GM18499 (cell line): ENCODE measurements at regions not wholly inside any gene's neighbourhood (a gene's known extent, or its start where the extent isn't known, plus 50 kb on each side); places are given as distances from the start of the nearest gene placed in this dataset.

Experiments used
- ATAC-seq: cut with Tn5 transposase; IDR thresholded peaks from one replicate; pipeline ENCODE4 v1.9.1; 2021; ENCODE audit warnings: moderate number of reproducible peaks; ENCODE audit not compliant: insufficient read depth, unreplicated experiment

DNA sequence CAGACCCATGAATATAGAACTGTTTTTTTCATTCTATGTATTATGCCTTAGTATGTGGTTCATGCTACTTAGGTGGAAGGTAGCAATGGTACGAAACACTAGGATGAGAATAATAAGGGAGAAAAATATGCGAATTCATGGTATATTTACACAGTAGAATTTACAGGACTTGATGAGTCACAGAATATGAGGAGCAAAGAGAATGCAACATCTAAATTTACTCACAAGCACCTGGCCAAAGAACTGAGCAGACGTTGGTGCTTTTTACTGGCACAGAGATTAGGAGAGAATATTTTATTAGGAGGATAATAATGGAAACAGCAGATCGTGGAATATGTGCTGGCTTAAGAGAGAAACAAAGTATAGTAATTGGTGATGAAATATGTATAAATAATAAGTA lies 785.4 kb upstream of the ROBO1 start:
- no peak for ATAC-seq

DNA sequence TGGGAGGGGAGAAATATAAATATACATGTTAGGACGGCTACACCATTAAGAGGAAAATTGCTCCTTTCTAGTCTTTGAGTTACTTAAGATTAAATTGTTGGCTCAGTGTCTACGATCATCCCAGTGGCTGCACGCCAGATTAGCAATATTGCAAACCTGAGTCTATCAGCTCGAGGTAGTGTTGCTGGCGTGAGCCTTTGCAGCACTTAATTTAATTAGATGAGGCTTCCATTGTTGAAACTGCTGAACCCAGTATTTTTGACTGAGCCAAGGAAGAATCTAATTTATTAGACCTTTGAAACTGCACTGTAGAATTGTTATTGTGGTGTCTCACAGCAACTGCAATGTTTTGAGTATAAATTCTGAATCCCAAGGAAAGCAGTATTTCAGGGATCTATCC lies 782.4 kb upstream of the ROBO1 start:
- ATAC-seq: no peak

DNA sequence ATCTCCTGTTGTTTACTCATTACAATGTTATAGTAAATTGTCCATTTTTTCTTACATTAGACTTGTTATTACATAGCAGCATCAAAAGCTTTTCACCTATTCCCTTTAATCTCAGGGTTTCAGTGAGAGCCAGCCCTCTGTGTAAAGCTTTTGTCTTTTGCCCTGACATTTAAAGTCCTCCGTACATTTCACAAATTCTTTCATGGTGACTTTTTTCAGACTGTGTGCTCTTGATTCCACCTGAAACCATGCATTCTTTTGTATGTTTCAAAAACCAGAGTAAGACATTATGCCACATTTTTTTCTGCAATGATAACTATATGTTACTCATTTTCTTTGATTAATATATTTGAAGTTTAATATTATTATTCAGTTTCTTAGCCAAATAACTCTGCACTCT lies 781.4 kb upstream of the ROBO1 start:
- no peak for ATAC-seq

DNA sequence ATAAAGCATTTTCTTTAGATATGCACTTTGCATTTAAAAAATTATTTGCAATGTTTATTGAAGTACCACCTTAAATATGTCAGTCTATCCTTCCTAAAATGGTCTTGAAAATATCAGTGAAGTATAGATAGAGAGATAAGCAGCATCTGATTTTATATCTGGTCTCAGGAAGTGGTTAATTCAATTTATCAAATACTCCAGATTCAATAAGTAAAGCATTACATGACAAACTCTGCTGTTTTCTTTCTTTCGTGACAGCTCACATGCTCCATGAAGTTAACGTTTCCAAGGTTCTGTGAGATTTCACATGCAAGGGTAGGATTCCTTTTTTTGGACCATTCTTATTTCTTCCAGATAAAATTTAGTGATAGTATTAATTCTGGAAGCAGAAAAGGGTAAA lies 775.4 kb upstream of the ROBO1 start:
- ATAC-seq: no peak

DNA sequence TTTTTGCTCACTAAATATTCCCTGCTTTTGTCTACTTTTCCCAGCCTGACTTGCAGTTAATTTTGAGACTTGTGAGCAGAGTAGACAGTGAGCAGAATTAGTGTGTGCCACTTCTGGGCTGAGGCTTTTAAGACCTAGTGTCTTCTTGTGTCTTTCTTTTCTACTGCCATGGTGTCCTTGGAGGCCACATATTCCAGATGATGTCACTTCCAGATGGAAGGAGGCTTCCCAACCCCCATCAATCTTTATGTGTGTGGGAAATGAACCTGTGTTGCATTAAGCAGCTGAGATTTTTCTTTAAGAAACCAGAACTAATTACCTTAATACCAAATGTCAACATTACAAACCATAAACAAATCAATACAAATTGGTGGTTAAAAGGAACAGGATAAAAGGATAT lies 774.7 kb upstream of the ROBO1 start:
- no peak for ATAC-seq

DNA sequence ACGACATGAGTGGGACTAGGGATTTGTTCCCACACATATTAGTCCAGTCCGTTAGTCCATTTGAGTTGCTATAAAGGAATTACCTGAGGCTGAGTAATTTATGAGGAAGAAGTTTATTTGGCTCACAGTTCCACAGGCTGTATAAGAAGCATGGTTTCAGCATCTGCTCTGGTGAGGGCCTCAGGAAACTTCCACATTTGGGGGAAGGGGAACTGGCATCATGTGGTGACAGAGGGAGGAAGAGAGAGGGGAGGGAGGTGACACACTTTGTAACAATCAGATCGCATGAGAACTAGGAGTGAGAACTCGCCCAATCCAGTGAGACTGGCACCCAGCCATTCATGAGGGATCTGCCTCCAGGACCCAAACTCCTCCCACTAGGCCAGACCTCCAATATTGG lies 769.9 kb upstream of the ROBO1 start:
- ATAC-seq: no peak

DNA sequence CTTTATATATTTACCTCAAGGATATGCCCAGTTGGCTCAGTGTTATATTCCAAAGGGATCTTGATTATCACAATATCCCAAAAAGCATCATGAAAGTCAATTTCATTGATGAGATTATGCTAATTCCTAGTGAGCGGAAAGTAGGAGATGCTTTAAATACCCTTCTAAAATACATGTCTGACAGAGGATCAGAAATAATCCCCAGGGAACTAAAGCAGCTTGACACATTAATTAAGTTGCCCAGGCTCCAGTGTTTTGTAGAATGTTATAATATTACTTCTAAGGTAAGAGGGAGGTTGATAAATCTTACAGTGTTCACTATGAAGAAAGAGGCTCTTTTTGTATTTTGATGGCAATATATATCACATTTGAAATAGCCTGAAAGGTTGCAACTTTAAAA lies 767.5 kb upstream of the ROBO1 start:
- ATAC-seq: no peak

DNA sequence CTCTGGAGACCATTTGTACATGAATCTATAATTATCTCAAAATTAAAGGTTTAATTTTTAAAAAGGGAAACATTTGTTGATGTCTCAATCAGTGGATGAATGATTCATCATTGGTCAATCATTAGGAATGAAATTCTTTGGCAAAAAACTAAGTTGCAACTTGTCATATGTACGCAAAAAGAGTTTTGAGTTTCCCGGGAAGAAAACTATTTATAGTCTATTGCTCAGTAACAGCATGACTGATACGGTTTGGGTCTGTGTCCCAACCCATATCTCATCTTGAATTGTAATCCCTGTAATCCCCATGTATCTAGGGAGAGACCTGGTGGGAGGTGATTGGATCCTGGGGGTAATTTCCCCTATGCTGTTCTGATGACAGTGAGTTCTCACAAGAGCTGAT lies 765.8 kb upstream of the ROBO1 start:
- ATAC-seq: no peak

DNA sequence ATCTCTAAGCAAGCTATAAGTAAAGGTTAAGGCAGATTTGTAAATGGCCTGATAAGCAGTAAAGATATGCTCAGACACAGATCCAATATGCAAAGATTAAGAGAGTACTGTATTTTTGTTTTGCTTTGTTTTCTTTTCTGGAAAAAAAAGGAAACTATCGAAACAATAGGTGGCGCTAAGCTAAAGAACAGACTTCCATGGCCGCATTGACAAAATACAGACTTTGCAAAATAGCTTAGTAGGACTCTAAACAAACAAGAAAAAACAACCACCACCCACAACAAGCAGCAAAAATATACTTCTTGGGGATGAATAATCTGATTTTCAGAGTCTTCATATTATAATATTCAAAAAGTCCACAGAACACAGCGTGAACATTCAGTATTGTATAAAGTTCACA lies 758.4 kb upstream of the ROBO1 start:
- ATAC-seq: no peak

DNA sequence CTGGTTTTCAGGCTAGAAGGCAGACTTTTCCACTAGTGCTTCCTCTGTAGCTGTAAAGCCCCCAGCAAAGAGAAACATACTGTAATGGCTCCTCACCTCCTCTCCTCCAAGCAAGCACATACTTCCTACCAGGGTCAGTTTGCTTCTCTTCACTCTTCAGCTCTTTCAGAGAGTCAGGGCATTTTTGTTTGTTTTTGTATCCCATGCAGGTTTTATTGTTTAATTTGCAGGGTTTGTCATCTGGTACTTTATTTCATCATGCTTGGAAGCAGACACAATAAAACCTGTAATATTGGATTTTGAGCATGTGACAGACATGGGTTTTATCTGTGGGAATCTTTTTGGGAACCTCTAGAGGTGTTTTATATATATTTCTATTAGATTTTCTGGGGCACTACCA lies 753.3 kb upstream of the ROBO1 start:
- ATAC-seq: no peak

DNA sequence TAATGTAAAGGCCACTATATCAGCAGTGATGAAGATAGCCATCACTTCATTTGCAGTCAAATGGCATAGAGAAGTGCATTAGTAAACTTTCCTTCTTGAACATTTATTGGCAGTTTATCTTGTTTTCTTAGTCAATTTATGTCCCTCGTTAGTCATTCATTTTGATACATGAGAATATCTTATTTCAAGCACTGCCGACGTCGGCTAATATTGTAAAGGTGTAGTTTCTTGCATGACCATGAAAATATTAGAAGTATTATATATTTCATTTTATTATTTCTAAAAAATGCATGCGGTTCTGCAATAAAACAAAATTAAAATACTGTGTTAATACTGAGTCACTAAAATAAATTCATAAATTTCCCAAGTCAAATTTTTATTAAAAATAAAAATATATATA lies 751.6 kb upstream of the ROBO1 start:
- ATAC-seq: no peak

DNA sequence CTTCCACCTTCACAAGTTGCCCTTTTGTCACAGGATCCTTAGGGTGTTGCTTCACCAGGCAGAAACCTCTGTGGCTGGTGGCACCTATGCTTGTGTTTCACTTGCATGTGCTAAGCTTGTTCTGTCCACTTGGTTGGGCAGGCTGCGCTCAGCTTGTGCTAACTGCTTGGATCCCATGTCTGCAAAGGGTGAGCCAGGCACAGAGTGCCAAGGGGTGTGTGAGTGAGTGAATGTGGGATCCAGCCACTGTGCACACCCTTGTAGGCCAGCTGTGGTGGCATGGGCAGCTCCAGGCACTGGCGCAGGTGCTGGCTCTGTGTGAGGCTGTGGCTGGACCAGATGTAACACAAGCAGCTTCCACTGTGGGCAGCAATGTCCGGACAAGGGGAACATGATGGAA lies 728.7 kb upstream of the ROBO1 start:
- ATAC-seq: no peak

DNA sequence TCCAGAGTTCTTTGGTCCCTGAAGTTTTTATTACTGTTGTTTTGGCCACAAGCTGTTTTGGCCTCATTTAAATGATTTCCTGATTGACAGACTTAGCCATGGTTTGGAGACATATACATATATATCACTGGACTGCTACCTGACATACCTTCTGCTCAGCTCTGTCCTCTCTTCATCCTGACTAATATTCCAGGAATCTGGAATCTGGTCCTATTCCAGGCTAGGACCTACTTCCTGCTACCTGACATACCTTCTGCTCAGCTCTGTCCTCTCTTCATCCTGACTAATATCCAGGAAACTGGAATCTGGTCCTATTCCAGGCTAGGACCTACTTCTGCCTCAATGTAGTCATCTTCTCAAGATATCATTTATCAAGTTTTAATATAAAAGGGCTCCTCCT lies 724.4 kb upstream of the ROBO1 start:
- ATAC-seq: no peak

DNA sequence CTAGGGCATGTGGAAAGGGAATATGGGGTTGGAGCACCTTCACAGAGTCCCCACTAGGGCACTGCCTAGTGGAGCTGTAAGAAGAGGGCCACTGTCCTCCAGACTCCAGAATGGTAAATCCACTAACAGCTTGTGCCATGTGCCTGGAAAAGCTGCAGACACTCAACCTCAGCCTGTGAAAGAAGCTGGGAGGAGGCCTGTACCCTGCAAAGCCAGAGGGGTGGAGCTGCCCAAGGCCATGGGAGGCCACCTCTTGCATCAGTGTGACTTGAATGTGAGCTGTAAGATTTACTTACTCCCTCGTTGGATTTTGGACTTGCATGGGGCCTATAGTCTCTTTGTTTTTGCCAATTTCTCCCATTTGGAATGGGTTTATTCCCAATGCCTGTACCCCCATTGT lies 705.2 kb upstream of the ROBO1 start:
- ATAC-seq: no peak

DNA sequence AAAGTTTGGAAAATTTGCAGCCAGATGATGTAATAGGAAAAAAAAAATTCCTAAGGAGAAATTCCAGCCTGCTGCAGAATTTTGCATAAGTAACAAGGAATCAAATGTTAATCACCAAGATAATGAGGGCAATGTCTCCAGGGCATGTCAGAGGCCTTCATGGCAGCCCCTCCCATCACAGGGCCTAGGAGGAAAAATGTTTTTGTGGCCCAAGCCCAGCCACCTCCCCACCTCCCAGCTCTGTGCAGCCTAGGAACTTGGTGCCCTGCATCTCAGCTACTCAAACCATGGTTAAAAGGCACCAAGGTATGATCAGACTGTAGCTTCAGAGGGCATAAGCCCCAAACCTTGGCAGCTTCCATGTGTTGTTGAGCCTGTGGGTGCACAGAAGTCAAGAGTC lies 704.7 kb upstream of the ROBO1 start:
- no peak for ATAC-seq

DNA sequence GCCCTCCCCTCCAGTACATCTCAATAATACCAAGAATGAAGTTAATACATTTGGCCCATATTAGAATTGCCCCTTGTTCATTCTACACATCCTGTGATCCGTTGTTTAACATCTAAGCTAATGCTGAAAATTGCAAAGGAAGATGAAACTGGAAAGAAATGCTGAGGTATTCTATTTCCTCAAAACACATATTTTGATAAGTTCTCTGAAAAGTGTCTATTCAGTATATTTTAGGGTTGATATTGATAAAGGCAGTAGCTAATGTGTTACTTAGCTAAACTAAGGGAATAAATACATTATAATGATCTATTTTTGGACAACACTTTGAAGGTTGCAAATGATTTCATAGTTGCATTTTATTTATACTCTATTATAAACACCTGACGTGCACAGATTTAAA lies 702.6 kb upstream of the ROBO1 start:
- no peak for ATAC-seq

DNA sequence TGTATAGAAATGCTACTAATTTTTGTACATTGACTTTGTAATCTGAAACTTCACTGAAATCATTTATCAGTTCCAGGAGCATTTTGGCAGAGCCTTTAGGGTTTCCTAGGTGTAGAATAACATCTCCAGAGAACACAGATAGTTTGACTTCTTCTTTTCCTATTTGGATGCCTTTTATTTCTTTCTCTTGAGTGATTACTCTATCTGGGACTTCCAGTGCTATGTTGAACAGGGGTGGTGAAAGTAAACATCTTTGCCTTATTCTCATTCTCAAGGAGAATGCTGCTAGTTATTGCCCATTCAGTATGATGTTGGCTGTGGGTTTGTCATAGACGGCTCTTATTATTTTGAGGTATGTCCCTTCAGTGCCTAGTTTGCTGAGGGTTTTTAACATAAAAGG lies 697.9 kb upstream of the ROBO1 start:
- no peak for ATAC-seq

DNA sequence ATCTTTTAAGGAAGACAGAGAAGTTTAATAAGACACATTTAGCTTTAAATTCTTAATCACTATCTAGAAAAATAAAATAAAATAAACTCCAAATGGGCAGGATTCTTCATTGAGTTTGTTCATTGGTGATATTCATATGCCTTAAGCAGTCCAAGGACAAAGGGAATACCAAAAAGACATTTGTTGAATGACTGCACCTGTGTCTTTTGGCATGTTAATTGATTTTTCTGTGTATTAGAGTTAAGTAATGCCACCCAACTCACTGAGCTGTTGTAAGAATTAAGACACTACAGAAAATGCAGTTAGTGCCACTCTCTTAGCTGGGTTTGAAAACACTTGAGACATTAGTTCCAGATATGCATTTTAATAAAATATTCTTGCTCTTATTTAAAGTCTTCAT lies 683.6 kb upstream of the ROBO1 start:
- no peak for ATAC-seq

DNA sequence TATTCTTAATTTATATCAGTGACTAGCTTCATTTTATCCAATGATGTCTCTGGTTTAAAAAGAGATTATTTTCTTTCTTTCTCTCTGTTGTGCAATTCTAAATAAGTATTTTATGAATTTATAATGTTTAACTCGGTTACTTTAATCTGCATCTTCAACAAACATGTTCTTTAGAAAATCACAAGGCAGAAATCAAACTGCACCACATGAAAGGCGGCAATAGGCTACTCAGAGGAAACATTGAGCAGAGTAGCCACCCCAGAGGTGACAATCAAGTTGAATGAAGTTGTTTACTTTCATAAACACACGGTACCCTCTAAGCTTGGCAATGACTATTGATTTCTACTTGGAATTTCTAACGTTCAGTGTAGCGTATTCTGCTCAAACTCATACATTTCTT lies 677.8 kb upstream of the ROBO1 start:
- no peak for ATAC-seq

DNA sequence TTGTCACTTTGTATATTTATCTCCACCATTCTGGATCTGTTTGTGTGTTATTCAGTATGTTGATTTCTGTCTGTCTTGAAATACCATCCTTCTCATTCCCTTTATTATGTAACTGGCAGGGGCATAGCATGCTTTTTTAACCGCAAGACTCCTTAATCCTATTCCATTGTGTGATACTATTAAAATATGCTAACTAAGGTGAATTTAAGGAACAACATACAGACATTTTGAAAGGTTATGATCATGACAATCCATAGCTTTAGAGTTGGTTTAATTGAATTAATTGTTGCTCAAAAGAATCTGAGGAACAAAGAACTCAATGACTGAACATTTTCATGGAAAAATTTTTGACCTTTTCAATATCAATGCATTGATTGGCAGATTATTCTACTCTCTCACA lies 677.3 kb upstream of the ROBO1 start:
- ATAC-seq: no peak

DNA sequence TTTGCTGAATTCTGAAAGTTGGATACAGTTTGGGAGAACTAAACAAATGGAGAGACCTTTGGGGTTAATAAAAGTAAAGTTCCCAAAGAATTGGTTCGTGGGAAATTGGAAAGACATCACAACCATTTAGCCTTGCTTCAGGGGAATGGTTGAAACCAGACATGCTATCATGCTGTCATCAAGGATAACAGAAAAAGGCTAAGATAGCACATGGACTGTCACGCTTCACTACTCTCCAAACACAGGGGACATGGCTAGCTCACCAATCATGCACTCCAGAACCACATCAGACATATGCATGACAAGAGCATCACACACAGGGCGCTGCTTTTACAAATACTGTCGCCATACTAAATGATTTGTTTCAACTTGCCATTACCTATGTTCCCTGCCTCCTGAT lies 671.7 kb upstream of the ROBO1 start:
- ATAC-seq: no peak

DNA sequence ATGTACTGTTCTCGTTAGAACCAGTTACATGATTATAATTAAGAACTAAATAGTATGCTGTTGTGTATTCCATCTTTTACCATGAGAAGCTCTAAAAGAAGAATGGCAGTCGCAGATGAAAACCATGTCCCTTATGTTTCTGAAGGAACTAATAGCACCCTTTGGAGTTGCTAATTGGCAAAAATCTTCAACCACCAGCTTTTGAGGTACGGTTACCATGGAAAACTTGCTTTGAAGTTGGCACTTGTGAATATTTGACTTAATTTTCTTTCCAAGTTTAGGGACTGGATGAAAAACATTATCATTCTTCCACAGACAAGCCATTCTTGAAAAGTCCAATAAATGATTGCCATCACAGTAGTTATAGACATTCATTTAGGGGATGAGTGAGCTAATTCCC lies 666.6 kb upstream of the ROBO1 start:
- ATAC-seq: no peak

DNA sequence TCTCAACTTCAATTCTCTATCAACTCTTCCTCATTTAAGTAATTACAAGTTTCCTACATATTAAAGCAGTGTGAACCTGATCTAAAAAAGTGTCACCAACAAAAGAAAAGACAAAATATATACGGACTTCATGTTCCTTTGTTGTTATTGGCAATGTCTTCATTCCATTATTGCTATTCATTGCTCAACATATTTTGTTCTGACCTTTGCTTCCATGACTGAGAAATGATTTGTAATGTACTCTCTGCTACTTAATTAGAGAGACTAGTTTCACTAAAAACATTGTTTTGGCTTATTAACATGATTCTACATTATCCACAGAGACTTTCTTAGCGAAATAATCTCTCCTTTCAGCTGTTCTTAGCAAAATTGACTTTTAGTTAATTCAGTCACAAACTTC lies 657.2 kb upstream of the ROBO1 start:
- ATAC-seq: no peak
